Calu3 (cell line): ENCODE measurements at regions not wholly inside any gene's neighbourhood (a gene's known extent, or its start where the extent isn't known, plus 50 kb on each side); places are given as distances from the start of the nearest gene placed in this dataset.
A peak's percentile ranks its signal among the peaks of the same experiment; 100 is the strongest.
"Not testable (repeated sequence)": the region's sequence is repeated elsewhere in the genome, so short reads cannot be mapped to it uniquely, and the experiment has no call there.

Experiments
- BruUV-seq: library from RNA; stranded (reverse); fragments of 400-500 nt; replicated peaks from 2 replicates; lab custom pipeline; 2021; lab: Mats Ljungman, UMichigan
- CTCF ChIA-PET: fragments of 300-600 bp; sonication (Branson Sonifier 250); formaldehyde crosslinking; loops from one replicate; lab custom pipeline; 2022; ENCODE audit warnings: antibody characterized with exemption; lab: Charles Lee
- DNase-seq: peaks from one replicate; pipeline ENCODE4 v3.0.0; 2022
- H3K27ac Mint-ChIP-seq: one replicate; pipeline ENCODE4 v1.8.0; 2022; ENCODE audit warnings: mixed read lengths; ENCODE audit not compliant: unreplicated experiment
- H3K27me3 Mint-ChIP-seq: one replicate; pipeline ENCODE4 v1.8.0; 2022; ENCODE audit warnings: mixed read lengths; ENCODE audit not compliant: unreplicated experiment
- H3K36me3 Mint-ChIP-seq: one replicate; pipeline ENCODE4 v1.8.0; 2022; ENCODE audit warnings: mild to moderate bottlenecking, moderate library complexity, mixed read lengths; ENCODE audit not compliant: insufficient read depth, unreplicated experiment
- H3K4me1 Mint-ChIP-seq: one replicate; pipeline ENCODE4 v1.8.0; 2022; ENCODE audit warnings: mild to moderate bottlenecking, low read depth, mixed read lengths; ENCODE audit not compliant: unreplicated experiment
- H3K4me3 Mint-ChIP-seq: one replicate; pipeline ENCODE4 v1.8.0; 2022; ENCODE audit warnings: mild to moderate bottlenecking, low read depth, moderate library complexity, mixed read lengths; ENCODE audit not compliant: unreplicated experiment
- H3K9me3 Mint-ChIP-seq: one replicate; pipeline ENCODE4 v1.8.0; 2022; ENCODE audit warnings: low read depth, mixed read lengths; ENCODE audit not compliant: unreplicated experiment
- intact Hi-C: fragments of 100-400 bp; cut with micrococcal nuclease; formaldehyde crosslinking; loops from one replicate; pipeline ENCODE4 v1.10.0; 2022; ENCODE audit not compliant: unreplicated experiment
- TF ChIP-seq, protein P1 (sequence below): fragments of 200-600 bp; IDR thresholded peaks from one replicate; pipeline ENCODE4 v1.8.0; 2022; ENCODE audit warnings: antibody characterized with exemption; ENCODE audit not compliant: unreplicated experiment

DNA sequence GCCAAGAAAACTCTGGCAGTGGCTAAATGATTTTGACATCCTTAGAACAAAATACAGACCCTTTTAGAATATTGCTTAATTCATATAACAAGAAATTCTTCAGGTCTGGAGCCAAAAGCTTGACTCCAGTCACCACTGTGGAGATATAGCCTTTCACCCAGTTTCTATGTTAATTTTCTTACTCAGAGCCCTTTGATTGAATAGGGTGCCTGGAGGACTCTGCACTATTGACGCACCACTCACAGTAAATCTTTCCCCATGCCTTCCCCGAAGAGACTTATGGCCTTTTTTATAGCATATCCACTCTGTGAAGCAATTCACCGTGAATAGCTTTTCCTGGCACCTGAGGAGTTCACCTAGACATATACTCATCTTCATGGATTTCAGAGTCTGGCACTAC is 613.8 kb downstream of the ZWINT start:
- TF ChIP-seq, protein P1, sequence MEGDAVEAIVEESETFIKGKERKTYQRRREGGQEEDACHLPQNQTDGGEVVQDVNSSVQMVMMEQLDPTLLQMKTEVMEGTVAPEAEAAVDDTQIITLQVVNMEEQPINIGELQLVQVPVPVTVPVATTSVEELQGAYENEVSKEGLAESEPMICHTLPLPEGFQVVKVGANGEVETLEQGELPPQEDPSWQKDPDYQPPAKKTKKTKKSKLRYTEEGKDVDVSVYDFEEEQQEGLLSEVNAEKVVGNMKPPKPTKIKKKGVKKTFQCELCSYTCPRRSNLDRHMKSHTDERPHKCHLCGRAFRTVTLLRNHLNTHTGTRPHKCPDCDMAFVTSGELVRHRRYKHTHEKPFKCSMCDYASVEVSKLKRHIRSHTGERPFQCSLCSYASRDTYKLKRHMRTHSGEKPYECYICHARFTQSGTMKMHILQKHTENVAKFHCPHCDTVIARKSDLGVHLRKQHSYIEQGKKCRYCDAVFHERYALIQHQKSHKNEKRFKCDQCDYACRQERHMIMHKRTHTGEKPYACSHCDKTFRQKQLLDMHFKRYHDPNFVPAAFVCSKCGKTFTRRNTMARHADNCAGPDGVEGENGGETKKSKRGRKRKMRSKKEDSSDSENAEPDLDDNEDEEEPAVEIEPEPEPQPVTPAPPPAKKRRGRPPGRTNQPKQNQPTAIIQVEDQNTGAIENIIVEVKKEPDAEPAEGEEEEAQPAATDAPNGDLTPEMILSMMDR = no peak
- no peaks in the 10 kb centered on the region for H3K36me3 Mint-ChIP-seq
- no TSS peak for BruUV-seq
- H3K27ac Mint-ChIP-seq = no peak overlapping the region
- DNase-seq = no peak
- no peaks in the 10 kb centered on the region for H3K9me3 Mint-ChIP-seq
- no peaks in the 10 kb centered on the region for H3K4me1 Mint-ChIP-seq
- CTCF ChIA-PET = interaction anchor here (0.6 kb wide), 1 partner anchor 42 kb away, joined by 3 read pairs; no protein-coding TSS in a partner anchor
- intact Hi-C loops = no loop called here
- H3K27me3 Mint-ChIP-seq = no peaks in the 10 kb centered on the region
- no peak overlapping the region for H3K4me3 Mint-ChIP-seq

DNA sequence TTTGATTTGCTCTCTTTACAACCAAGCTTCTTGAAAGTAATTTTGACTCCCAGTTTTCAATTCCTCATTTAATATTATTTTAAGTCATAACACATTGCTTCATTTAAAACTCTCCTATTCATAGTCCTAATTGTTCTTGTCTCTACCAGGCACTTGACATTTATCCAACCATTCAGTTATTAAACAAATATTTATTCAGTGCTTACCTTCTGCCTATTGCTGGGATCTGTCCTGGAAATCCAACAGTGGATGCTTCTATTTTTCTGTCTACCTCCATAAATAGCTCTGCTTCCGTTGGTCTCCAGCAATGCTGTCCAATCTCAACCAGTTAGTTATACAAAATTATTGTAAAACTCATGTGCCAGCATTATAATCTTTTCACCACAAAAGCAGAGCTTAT is 615.1 kb downstream of the ZWINT start:
- BruUV-seq = no TSS peak
- Mint-ChIP-seq H3K27ac (no peak overlapping the region), H3K4me3 (no peak overlapping the region), H3K36me3 (no peaks in the 10 kb centered on the region), H3K4me1 (peaks cover 7% of the 10 kb centered on the region), H3K9me3 (no peaks in the 10 kb centered on the region), H3K27me3 (no peaks in the 10 kb centered on the region)
- TF ChIP-seq, protein P1 = no peak
- no peak for DNase-seq
- intact Hi-C loops = no loop called here
- CTCF ChIA-PET = no interaction called here

DNA sequence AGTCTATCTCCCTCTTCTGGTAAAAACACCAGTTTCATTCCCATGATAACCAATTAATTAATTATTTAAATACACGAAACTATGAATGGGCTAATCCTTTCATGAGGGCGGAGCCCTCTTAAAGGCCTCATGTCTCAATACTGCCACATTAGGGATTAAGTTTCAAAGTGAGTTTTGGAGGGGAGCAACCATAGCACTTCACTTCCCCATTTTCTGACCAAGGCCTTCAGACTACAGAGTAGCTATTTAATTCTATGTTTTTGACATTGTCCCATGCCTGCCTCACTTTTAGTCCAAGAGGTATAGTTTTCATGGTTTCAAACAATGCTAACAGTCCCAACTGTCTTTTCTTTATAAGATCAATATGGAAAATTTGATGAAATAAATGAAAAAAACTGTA is 618.6 kb downstream of the ZWINT start:
- BruUV-seq = no TSS peak
- Mint-ChIP-seq H3K4me3 (no peak overlapping the region), H3K9me3 (no peaks in the 10 kb centered on the region), H3K27ac (no peak overlapping the region), H3K4me1 (peaks cover 23% of the 10 kb centered on the region), H3K36me3 (no peaks in the 10 kb centered on the region), H3K27me3 (no peaks in the 10 kb centered on the region)
- no peak for DNase-seq
- TF ChIP-seq, protein P1 = no peak
- CTCF ChIA-PET = no interaction called here
- intact Hi-C loops = no loop called here

DNA sequence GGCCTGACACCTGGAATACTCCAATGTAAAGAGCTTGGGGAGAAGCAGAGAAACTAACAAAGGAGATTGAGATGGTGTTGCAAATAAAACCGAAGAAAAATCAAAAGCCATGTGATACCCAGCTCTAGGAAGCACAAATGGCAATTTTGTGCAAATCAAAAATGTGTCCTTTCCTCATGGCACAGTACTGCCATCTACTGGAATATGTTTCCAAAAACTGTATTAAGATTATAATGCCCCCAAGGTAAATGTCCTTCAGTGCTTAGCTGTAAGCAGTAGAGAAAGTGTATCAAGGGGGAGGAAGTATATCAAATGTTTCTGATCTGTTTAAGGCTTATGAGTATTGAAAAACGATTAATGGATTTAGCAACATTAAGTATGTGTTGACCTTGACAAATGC is 620.3 kb downstream of the ZWINT start:
- H3K27me3 Mint-ChIP-seq, H3K36me3 Mint-ChIP-seq, CTCF ChIA-PET, H3K9me3 Mint-ChIP-seq, H3K4me3 Mint-ChIP-seq, DNase-seq, BruUV-seq: not testable (repeated sequence)
- H3K4me1 Mint-ChIP-seq = peaks cover 23% of the 10 kb centered on the region
- intact Hi-C loops = loop anchor here (2.0 kb wide), 1 partner anchor 650 kb away; no protein-coding TSS in a partner anchor
- peak overlapping the region; percentile 18 for H3K27ac Mint-ChIP-seq
- TF ChIP-seq, protein P1 = peak; percentile 13
